HG03520 (cell line): ENCODE measurements at regions not wholly inside any gene's neighbourhood (a gene's known extent, or its start where the extent isn't known, plus 50 kb on each side); places are given as distances from the start of the nearest gene placed in this dataset.
A peak's percentile ranks its signal among the peaks of the same experiment; 100 is the strongest.
"Not testable (repeated sequence)": the region's sequence is repeated elsewhere in the genome, so short reads cannot be mapped to it uniquely, and the experiment has no call there.

Experiments
- ATAC-seq: cut with Tn5 transposase; IDR thresholded peaks from one replicate; pipeline ENCODE4 v1.9.1; 2021; ENCODE audit warnings: mild to moderate bottlenecking, moderate library complexity; ENCODE audit not compliant: unreplicated experiment

- ATAC-seq: no peak
Observed at GRCh38 chr6:150456466-150456865, 87.7 kb downstream of the IYD start.

GRCh38 chr6:150456902-150457643 is 88.3 kb downstream of the IYD start:
- ATAC-seq: no peak

DNA sequence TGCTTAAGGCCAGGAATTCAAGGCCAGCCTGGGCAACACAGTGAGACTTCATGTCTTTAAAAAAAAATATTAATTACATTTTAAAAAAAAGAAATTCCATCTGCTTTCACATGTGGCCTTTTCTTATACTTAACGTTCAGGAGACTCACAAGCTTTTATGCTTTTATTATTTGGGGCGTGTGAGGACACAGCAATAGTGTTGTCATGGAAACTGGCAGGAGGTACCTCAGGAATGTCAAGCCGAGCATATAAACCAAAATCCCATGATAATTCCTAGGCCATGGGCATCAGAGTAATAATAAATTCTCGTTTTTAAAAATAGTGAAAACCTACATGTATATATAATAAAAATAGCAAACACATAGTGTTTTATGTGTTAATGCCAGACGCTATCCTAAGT is 89.8 kb downstream of the IYD start:
- no peak for ATAC-seq

DNA sequence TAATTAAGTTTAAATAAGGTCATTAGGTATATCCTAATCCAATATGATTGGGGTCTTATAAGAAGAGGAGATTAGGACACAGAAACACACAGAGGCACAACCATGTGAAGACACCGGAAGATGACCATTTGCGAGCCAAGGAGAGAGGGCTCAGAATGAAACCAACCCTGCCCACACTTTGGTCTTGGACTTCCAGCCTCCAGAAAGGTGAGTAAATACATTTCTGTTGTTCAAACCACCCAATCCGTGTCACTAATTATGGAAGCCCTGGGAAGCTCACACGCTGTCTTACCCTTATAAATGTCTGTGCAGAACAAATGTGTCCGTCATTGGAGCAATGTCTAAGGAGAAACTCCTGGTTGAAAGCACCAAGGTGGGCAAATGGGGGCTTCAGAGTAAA is 95.0 kb downstream of the IYD start:
- no peak for ATAC-seq

DNA sequence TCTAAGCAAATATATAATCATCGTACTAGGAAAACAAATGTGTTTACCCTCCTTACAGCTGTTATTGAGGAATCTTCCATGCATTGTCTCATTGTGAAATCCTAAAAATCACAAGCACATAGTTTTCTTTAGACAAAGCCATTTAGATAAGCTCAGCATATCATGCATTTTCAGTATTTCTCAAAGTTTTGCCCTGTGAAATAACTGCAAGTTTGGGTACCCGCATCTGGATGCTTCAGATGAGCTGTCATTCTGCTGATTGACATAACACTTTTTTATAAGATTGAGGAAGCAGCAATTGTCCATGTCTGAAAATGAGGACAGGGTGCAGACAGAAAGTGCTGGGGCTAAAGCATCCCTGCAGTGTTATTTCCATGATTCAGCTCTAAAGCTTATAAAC is 96.2 kb downstream of the IYD start:
- no peak for ATAC-seq

GRCh38 chr6:150465610-150466009 is 96.8 kb downstream of the IYD start:
- ATAC-seq: no peak

- no peak for ATAC-seq
Observed at GRCh38 chr6:150466196-150466595, 97.4 kb downstream of the IYD start.

DNA sequence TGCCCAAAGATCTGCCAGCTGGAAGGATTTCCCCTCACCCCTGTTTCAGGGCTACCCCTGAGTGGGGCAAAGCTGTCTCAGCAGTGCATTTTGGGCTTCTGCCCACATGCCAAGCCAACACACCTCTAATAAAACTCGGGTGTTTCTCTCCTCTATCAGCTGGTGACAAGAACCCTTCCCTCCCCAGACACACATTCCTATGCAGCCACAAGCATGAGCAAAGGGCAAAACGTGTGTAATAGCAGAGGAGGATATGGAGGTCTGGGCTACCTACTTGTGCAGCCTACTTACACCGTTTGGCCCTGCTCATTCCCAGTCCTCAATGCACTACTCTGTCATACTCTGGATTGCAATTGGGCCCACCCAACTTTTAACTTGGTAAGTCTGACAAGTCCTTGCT is 101.3 kb downstream of the IYD start:
- no peak for ATAC-seq

DNA sequence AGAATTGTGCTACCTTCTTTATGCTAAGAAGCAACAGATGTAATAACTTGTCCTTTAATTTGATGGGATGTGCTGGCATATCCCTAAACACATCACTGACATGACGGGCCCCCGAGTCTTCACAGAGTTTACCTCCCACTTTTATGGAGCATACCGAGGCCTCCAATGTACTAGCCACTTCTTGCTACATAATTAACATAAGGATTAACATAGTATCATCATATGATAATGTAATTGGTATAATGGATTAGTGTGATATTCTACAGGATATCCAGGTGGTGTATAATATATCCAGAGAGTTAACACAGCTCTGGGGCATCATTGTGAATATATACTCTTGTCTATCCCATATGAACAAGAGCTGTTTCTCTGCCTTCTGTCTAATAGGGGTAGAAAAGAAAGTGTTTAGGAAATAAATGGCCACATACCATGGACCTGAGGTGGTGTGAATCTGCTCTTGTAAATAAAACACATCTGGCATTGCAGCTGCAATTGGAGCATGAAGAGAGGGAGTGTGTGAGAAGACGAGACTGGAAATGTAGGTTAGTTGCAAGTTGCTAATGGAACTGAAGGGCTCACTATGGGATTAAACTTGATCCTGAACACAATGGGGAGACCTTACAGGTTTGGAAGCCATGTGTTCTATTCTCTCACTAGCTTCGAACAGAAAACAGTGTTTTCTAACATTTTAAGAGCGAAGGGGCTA is 102.3 kb downstream of the IYD start:
- ATAC-seq: no peak

- no peak for ATAC-seq
Observed at GRCh38 chr6:150478656-150479545, 110.1 kb downstream of the IYD start.

DNA sequence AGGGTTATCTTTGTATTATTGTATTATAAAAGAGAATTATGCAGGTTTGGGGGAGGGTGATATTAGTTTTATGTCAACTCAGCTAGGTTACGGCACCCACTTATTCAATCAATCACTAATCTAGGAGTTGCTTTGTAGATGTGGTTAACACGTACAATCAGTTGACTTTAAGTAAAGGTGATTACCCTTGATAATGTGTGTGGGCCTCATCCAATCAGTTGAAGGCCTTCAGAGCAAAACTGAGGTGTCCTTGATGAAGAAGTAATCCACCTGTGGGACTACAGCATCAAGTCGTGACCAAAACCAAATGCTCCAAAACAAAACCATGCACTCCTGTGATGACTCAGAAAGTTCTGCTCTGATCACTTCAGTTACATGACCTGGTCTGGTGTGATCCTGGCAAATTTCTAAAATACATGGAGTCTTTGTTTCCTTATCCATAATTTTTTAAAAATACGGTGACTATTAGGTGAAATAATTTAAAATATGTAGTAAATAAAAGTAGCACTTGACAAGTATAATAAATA is 114.1 kb downstream of the IYD start:
- no peak for ATAC-seq

DNA sequence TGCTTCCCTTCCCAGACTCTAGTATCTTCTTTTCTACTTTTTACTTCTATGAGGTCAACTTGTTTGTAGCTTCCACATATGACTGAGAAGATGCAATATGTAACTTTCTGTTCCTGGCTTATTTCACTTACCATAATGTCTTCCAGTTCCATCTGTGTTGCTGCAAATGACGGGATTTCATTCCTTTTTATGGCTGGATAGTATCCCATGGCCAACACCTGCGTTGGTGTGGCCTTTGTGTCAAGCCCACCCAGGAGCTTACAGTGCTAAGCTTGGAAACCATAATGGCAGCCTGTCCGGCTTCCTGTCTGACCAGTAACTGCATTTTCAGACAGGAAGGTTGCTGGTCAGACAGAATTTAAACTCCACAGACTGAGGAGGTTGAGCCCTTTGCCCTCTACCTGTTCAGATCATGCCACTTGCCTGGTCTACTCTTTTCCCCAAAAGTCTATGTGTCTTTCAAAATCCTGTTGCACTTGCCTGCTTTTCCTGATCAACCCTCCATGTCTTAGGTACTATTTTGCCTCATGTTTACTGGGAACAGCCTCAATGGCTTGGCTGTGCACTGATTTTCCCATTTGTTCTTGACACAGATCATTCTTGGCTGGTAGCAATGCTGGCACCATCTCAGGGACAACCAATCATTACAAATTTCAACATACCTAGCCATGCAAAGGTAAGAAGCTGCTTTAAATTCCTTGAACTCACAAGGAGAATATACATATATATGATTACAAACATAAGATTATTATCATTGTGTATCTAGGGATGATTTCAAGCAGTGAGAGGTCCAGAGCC is 114.3 kb upstream of the PLEKHG1 start:
- ATAC-seq: no peak

DNA sequence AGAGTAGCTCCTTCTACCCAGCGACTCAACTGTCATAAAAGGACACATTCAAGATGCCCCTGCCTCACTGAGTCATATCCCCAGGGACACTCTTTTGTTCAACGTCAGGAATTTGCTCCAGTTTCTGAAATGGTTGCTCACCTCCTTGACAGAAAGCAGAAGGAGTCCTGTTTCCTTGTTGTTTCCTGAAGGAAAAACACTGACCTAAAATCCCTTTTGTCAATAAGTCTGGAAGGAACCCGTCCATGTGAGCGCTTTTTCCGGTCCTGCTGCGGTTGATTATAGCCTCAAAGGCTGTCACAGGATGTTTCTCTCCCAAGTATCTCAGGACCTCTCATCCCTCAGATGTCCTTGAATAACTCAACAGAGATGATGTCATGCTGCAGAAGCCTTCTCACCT is 113.6 kb upstream of the PLEKHG1 start:
- no peak for ATAC-seq

- ATAC-seq: no peak
Observed at GRCh38 chr6:150490586-150490985, 109.1 kb upstream of the PLEKHG1 start.

DNA sequence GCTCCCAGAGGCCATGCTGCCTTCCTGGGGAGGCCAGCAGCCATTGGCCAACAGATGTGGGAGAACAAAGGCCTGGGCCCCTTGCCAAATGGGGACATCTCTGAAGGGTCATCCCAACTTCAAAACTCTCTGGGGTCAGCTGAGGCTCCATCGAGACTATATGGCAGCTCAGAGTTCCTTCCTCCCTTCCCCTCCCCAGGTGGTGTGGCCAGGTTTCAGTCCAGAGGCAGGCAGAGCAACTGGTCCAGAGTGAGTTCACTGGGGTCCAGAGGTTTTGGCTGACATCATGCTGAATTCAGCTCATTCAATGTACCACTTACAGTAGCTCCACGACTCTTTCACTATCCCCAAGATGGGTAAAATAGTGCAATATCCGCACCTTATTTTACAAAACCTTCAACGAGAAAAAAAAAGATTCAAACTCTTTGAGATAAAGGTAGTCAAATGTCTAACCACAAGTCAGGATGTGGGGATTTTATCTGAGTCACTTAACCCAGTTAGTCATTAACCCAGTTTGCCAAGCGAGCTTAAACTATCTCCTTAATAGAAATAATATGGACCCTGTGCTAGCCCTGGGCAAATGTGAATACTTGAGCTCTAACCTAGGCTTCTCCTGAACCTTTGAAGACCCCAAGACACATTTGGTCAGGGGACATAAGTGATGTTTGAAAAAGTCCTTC is 108.4 kb upstream of the PLEKHG1 start:
- peak; percentile 82 for ATAC-seq

GRCh38 chr6:150491811-150492172 is 107.9 kb upstream of the PLEKHG1 start:
- no peak for ATAC-seq

DNA sequence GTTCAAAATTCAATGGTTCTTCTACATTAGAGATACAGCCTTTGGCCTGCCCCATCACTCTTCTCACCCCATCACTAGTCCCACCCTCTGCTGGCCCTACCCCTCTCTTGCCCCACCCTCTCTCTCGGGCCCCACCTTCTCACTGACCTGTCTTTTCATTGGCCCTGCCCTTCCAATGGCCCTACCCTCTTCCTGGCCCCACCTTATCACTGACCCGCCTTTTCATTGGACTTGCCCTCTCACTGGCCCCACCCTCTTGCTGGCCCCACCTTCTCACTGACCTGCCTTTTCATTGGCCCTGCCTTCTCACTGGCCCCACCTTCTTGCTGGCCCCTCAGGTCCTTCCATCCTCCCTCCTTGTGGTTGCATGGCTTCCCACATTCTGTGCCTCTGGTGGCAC is 107.2 kb upstream of the PLEKHG1 start:
- ATAC-seq: no peak

GRCh38 chr6:150492941-150493340 is 106.7 kb upstream of the PLEKHG1 start:
- ATAC-seq: no peak

DNA sequence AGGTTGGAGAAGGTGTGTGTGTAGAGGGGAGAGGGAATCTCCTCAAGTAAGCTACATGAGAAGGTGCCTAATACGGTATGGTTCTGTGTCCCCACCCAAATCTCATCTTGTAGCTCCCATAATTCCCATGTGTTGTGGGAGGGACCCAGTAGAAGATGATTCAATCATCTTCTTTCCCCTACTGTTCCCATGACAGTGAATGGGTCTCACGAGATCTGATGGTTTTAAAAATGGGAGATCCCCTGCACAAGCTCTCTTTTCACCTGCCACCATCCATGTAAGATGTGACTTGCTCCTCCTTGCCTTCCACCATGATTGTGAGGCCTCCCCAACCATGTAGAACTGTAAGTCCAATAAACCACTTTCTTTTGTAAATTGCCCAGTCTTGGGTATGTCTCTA is 106.1 kb upstream of the PLEKHG1 start:
- ATAC-seq: not testable (repeated sequence)

GRCh38 chr6:150494241-150494640 is 105.4 kb upstream of the PLEKHG1 start:
- no peak for ATAC-seq
